LoVo (cell line): ENCODE measurements at regions not wholly inside any gene's neighbourhood (a gene's known extent, or its start where the extent isn't known, plus 50 kb on each side); places are given as distances from the start of the nearest gene placed in this dataset.

Experiments used
- DNase-seq: peaks from one replicate; pipeline ENCODE4 v3.0.0-alpha.2; 2016; ENCODE audit warnings: low spot score

- no peak for DNase-seq
Measured at GRCh38 chr5:54610197-54610944, 92.8 kb downstream of the SNX18 start.

- no peak for DNase-seq
Measured at GRCh38 chr5:54608423-54609085, 91.0 kb downstream of the SNX18 start.

- no peak for DNase-seq
Measured at GRCh38 chr5:54607006-54607405, 89.4 kb downstream of the SNX18 start.

- DNase-seq = no peak
Measured at GRCh38 chr5:54603372-54603771, 85.8 kb downstream of the SNX18 start.

DNA sequence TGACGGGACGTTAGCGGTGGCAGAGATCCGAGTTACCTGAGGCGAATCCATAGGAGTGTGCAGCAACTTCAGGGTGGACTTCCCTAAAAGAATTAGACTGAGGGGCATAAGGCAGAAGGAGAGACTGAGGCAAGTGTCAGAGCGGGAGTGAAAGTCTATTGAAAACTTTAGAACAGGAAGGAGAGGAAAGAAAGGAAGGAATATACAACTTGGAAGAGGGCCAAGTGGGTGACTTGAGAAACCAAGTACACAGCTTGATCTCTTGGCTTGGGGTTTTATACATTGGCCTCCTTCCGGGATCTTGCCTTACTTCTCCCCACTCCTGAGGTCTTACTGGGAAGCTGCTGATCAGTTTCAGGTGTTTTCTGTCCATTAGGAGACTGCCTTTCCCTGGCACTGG, 84.9 kb downstream of the SNX18 start:
- no peak for DNase-seq

GRCh38 chr5:54601411-54602230, 84.1 kb downstream of the SNX18 start:
- no peak for DNase-seq
